ENCODE measurements at regions not wholly inside any gene's neighbourhood (a gene's known extent, or its start where the extent isn't known, plus 50 kb on each side); places are given as distances from the start of the nearest gene placed in this dataset.

GRCh38 chr16:77637940-77638339 lies 84.4 kb upstream of the NUDT7 start:
- Histone ChIP-seq H4K20me1 (ENCODE audit: insufficient read depth, low read length) (no peaks in the 10 kb centered on the region), H3K4me2 (ENCODE audit: low read depth, low read length) (no peak overlapping the region), H3K27me3 (ENCODE audit: control insufficient read depth in 1 of 2, insufficient read depth in 2 of 2, low read length in 2 of 2) (peaks cover 0 to 15% of the 10 kb centered on the region in 2 experiments; a peak in 1 of 5 replicates), H3K4me3 (replicated peaks in 1 of 3; ENCODE audit: insufficient read depth in 1 of 3, low read depth in 2 of 3, low read length in 3 of 3) (no peak overlapping the region), H2AFZ (ENCODE audit: low read length) (no peak overlapping the region), H3K27ac (ENCODE audit: extremely low read length, insufficient read depth, low read length) (no peak overlapping the region), H3K36me3 (replicated peaks in 1 of 2; ENCODE audit: control insufficient read depth in 1 of 2, insufficient read depth in 2 of 2, low read length in 2 of 2) (no peaks in the 10 kb centered on the region), H3K79me2 (ENCODE audit: insufficient read depth, low read length) (no peaks in the 10 kb centered on the region), H3K9me3 (ENCODE audit: low read length) (no peaks in the 10 kb centered on the region), H3K9ac (ENCODE audit: insufficient read depth, low read depth, low read length) (no peak overlapping the region), H3K4me1 (ENCODE audit: insufficient read depth, low read length) (no peaks in the 10 kb centered on the region)
- intact Hi-C loops (cut with micrococcal nuclease; ENCODE audit: unreplicated experiment) (no loop called here), in situ Hi-C loops (cut with HindIII; ENCODE audit: extremely low pct_ligation_motif_present, low pct_unique_long_range_greater_than_20kb) (no loop called here)
- no peak for DNase-seq (ENCODE audit: low spot score)
- ChIA-PET POLR2A (no interaction called here), CTCF (ENCODE audit: low intra/inter-chr PET ratio, low total read pairs) (no interaction called here)
- ATAC-seq: no peak
- FAIRE-seq: no peak
- BruUV-seq (replicated peaks): no TSS peak
- 17% methylated on average over 6 of the region's 6 CpGs for WGBS (ENCODE audit: low lambda C conversion rate)
- TF ChIP-seq KAT2B (IDR thresholded peaks at IDR 0.05; ENCODE audit: borderline replicate concordance, low read depth, low read length) (no peak), RAD21 (CRISPR knock-in tag; IDR thresholded peaks at IDR 0.05) (no peak), E2F2 (CRISPR knock-in tag; IDR thresholded peaks at IDR 0.05; ENCODE audit: borderline replicate concordance) (no peak), ZNF274 (CRISPR knock-in tag; IDR thresholded peaks at IDR 0.05) (no peak), XRCC5 (optimal IDR thresholded peaks at IDR 0.05; ENCODE audit: low read length) (no peak), ZNF24 (IDR thresholded peaks at IDR 0.05) (no peak), ZZZ3 (CRISPR knock-in tag; IDR thresholded peaks at IDR 0.05; ENCODE audit: borderline replicate concordance) (no peak), EP300 (IDR thresholded peaks at IDR 0.05; ENCODE audit: low read depth in 2 of 2, low read length in 2 of 2) (no peak), EP300 (CRISPR knock-in tag; IDR thresholded peaks at IDR 0.05; ENCODE audit: borderline replicate concordance) (no peak), ARID3A (IDR thresholded peaks at IDR 0.05; ENCODE audit: low read depth, low read length) (no peak), PATZ1 (CRISPR knock-in tag; IDR thresholded peaks at IDR 0.05) (no peak), ZNF451 (CRISPR knock-in tag; IDR thresholded peaks at IDR 0.05) (no peak)
- TF ChIP-seq, protein P1, sequence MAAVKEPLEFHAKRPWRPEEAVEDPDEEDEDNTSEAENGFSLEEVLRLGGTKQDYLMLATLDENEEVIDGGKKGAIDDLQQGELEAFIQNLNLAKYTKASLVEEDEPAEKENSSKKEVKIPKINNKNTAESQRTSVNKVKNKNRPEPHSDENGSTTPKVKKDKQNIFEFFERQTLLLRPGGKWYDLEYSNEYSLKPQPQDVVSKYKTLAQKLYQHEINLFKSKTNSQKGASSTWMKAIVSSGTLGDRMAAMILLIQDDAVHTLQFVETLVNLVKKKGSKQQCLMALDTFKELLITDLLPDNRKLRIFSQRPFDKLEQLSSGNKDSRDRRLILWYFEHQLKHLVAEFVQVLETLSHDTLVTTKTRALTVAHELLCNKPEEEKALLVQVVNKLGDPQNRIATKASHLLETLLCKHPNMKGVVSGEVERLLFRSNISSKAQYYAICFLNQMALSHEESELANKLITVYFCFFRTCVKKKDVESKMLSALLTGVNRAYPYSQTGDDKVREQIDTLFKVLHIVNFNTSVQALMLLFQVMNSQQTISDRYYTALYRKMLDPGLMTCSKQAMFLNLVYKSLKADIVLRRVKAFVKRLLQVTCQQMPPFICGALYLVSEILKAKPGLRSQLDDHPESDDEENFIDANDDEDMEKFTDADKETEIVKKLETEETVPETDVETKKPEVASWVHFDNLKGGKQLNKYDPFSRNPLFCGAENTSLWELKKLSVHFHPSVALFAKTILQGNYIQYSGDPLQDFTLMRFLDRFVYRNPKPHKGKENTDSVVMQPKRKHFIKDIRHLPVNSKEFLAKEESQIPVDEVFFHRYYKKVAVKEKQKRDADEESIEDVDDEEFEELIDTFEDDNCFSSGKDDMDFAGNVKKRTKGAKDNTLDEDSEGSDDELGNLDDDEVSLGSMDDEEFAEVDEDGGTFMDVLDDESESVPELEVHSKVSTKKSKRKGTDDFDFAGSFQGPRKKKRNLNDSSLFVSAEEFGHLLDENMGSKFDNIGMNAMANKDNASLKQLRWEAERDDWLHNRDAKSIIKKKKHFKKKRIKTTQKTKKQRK (IDR thresholded peaks at IDR 0.05; ENCODE audit: low read length): no peak
- TF ChIP-seq, protein P2, sequence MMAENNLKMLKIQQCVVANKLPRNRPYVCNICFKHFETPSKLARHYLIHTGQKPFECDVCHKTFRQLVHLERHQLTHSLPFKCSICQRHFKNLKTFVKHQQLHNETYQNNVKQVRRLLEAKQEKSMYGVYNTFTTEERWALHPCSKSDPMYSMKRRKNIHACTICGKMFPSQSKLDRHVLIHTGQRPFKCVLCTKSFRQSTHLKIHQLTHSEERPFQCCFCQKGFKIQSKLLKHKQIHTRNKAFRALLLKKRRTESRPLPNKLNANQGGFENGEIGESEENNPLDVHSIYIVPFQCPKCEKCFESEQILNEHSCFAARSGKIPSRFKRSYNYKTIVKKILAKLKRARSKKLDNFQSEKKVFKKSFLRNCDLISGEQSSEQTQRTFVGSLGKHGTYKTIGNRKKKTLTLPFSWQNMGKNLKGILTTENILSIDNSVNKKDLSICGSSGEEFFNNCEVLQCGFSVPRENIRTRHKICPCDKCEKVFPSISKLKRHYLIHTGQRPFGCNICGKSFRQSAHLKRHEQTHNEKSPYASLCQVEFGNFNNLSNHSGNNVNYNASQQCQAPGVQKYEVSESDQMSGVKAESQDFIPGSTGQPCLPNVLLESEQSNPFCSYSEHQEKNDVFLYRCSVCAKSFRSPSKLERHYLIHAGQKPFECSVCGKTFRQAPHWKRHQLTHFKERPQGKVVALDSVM (CRISPR knock-in tag; IDR thresholded peaks at IDR 0.05): no peak
- TF ChIP-seq, protein P3, sequence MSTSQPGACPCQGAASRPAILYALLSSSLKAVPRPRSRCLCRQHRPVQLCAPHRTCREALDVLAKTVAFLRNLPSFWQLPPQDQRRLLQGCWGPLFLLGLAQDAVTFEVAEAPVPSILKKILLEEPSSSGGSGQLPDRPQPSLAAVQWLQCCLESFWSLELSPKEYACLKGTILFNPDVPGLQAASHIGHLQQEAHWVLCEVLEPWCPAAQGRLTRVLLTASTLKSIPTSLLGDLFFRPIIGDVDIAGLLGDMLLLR (CRISPR knock-in tag; IDR thresholded peaks at IDR 0.05): no peak

Data from HepG2 (cell line).